Renal pelvis (tissue), 1 donor: ENCODE measurements at regions not wholly inside any gene's neighbourhood (a gene's known extent, or its start where the extent isn't known, plus 50 kb on each side); places are given as distances from the start of the nearest gene placed in this dataset.
"Not testable (repeated sequence)": the region's sequence is repeated elsewhere in the genome, so short reads cannot be mapped to it uniquely, and the experiment has no call there.

Source experiments
- DNase-seq: peaks from one replicate; pipeline ENCODE4 v3.0.0-alpha.2; 2013

DNA sequence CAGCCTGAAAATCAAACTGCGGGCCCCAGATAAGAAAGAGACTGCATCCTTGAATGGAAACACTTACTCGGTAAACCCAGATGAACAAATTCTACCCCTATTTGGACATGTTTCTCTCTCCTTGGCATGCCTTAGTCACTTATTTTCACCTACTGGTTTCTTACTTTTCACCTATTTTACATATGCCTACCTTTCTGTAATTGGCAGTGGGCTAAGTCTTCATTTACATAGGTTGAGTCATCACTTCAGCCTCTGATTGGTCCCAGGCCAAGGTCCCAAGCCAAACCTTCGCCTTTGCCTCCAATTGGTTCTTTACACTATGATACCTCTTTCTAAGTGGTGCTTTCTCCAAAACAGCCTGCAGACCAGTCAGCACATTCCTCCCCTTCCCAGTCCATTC is 111.3 kb downstream of the DYRK2 start:
- no peak for DNase-seq

DNA sequence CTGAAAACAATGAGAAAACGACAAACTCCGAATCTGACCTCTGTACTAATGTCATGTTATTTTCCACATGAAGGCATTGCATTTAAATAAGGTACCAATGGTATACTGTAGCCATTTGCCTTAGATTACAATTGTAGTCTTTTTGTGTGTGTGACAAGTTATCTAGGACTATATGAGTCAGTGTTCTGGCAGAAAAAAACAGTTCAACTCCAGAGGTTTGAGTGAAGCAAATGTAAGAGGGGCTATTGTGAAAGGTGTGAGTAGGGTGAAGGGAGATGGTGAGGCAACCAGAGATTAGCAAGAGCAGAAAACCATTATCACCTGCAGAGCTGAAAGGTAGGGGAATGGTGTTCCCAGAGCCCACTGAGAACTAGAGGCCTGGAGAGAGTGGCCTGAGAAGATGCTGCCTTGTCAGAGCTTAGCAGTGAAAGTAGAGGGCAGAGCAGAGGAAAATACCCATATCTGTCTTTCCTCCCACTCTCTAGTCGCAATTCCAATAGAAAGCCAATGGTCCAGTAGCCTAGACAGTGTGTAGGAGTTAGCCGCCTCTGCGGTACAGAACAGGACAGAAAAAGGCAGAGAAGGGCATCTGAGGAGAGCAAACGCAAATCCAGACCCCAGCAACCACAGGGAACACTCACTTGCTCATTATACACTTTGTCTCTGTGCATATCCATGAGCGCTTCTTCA is 112.2 kb downstream of the DYRK2 start:
- DNase-seq: no peak

DNA sequence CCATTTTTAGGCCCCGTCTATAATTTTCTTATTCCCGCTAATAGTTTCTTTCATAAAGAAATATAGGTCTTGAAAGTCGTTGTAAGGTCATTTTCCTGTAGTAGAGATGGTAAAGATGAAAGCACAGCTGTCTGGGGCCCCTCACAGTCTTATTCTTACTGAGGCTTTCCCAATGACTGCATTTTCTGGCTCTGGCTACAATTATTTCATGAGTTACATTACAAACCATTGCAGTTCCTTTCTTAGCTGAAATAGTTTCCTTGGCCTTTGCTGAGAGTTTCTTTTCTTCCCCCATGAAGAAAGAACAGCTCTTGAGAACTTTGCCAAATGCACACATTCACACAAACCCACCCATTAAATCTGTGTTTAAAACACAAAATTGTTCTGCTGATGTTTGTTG is 113.0 kb downstream of the DYRK2 start:
- DNase-seq: no peak

DNA sequence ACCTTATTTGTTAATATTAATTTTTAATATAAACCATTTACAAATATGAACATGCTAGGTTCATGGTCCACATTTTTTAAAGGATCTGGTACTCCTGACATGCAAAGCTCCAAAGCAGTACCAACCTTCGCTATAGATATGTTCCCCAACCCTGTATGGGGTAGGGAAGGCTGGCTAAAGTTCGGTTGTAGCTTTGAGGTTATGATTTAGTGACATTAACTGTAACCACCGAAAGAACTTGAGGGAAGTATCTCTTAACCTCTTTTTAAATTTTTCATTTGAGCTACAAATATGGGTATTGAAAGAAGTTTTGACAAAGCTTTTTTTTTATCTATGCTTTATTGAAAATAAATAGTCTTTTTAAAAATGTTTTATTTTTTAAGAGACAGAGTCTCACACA is 115.5 kb downstream of the DYRK2 start:
- DNase-seq: no peak

DNA sequence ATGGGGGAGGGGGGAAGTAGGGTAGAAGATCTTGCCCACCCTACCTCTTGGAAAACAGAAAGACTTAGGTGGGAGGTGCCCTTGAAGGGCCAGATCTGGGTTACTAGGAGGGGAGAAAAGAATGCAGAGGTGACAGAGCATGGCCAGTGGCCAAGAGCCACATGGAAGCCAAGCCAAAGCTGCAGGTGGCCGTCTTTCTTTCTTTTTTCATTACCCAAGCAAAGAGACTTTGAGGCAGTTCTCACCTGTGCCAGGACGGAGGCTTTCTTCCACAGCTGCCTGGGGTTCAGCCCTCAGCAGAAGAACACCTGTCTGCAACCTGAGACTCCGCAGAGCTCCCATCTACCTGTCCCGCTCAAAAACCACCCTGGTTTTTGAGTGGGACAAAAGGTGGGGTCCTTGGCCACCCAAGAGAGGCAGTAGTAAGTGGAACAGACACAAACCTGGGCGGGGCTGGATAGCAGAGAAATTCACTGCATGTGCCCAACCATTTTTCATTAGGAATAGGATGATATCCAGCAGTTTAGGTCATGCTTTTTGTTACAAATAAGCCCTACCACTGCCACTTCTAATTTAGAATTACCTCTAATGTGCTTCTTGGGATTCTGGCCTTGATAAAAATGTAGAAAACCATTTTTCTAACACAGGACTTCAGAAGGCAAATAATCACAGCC is 116.5 kb downstream of the DYRK2 start:
- DNase-seq: no peak

DNA sequence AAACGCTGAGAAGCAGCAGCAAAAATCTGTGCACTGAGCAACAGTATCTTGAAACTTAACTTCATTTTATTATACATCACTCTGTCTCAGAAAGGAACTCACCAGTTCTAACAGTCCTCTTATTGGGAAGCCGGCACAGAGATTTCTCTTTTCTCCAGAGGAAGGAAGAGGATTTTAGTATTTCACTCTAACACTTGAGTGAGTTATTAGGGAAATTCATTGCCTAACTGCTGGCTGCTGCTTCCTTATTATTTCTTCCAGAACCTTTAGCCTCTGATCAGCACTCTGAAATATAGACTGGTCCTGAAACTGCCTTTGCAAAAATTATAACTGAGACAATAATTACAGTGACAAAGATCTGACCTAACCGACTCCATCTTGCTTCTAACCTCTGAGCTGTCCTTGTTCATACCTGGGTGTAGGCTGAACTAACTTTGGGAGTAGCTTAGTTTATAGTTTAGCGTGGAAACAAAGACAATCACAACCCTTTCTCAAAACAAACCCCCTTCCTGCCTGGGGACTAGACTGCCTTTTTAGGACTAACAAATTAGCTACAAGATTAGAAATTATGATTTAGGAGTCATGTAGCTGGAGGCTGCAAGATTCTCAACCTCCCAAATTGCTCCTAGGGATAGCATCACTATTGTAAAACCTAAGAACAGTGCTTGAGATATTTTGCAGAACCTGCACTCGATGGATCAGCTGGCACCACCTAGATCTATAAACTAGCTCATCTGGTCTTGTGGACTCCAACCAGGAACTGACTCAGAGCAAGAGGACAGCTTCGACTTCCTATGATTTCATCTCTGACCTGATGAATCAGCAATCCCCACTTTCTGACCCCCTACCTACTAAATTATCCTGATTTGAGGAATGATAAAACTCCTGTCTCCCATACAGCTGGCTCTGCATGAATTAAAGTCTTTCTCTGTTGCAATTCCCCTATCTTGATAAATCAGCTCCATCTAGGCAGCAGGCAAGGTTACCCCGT is 117.5 kb downstream of the DYRK2 start:
- DNase-seq: no peak

DNA sequence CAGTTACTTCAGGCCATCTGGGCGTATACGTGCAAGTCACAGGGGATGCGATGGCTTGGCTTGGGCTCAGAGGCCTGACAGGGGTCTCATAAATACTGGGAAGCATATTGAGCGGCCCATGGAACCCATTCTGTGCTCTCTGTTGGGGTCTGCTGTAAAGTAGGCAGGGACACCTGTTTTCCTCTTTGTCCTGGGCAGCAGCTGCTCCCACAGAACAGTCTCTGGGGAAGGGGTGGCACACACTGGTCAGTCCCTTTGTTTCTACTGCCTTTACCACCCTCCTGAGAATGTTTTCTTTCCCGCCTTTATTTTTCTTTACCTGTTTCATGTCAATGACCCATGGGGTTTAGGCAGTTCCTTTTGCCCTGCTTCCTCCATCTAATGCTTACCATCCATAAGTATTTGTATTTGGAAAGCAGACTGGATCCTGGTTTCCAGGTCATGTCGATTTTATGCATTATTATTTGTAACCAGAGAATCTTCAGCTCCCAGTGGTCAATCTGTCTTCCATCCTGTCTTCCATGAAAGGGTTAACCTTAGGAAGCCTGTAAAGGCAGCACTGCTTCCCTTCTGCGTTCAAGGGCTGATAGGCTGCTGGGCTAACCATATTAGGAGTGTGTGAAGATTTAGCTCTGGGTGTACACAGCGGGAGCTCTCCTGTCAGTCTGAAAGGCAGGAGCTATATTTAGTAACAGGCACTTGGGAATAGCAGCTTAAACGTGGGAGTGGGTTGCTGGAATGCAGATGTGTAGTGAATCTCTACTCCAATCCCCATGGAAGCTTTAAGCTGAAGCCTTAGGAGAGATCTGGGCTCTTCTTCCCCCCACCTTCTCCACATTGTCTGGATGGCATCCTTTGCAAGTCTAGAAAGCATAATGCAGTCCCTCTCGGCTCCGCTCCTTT is 124.0 kb downstream of the DYRK2 start:
- peak; percentile 80 for DNase-seq

DNA sequence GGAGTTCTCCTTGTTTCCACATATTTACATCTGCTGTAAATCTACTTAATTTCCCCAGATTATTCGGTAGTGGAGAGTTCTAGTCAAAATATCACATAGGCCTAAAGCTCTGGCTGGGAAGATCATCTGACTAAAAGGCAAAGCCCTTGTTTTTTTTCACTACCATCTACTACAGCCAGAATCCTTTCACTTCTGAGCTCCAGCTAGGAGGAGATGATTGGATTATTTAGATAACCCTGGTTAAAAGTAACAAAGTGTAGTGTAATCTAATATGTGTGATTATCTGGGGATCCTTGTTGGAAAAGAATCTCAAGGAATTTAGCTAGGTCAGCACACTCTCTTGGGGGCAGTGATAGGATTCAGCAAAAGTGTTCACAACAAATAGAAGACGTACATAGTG is 125.4 kb downstream of the DYRK2 start:
- DNase-seq: no peak

DNA sequence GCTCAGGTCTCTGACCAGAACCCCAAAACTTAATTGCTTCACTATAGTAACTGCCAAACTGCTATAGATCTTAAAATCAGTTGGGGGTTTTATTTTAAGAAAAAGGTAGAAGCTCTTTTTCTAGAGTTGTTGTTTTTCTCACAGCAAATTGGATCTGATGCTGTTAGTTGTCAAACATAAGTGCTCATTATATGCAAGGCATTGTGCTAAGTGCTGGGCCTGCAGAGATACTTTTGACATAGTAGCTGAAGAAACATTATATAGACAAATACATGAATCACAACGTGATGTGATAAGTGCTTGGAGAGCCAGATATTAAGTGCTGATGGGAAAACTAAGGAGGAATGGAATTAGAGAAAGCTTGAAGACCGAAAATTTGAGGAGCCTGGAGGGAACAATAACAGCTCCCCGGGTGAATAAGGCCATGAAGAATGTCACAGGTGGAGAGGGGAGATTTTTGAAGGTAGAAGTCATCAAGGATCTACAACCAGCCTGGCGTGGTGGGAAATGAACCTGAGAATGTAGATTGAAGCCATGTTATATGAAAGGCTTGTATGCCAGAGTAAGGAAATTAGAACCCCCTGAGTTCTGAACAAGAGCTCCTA is 126.5 kb downstream of the DYRK2 start:
- no peak for DNase-seq

DNA sequence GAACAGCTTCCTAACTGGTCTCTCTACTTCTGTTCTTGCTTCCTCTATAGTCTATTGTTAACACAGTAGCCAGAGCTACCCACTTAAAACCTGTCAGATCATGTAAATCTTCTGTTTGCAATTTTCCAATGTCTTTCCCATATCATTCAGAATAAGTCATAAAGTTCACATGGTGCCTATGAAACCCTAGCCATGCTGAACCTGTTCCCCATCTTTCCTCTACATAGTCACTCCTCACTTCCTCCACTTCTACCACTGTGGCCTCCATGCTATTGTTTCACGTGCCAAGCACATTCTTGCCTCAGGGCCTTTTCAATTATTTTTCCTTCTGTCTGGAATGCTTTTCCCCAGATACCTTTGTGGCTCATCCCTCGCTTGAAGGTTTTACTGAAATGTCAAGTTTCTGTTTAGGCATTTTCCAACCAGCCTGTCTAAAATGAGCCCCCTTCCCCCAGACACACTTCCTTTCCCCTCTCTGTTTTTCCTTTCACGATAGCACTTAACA is 132.1 kb downstream of the DYRK2 start:
- DNase-seq: no peak

DNA sequence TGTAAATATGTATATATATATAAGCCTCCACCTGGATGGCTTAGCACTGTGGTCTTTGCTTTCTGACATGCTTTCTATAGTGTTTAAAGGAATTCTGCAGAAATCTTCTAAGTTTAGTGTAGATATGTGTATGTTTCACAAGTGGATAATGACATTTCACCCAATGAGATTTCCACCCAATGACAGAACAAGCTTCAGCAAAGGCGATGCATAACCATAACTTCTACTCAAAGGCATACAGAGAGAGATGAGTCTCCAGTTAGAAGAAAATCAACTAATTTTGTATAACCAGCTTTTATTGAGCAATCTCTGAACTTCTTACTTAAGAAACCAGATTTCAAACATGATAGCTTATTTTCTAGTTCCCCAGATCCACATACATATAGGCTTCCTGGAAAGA is 134.0 kb downstream of the DYRK2 start:
- DNase-seq: no peak

DNA sequence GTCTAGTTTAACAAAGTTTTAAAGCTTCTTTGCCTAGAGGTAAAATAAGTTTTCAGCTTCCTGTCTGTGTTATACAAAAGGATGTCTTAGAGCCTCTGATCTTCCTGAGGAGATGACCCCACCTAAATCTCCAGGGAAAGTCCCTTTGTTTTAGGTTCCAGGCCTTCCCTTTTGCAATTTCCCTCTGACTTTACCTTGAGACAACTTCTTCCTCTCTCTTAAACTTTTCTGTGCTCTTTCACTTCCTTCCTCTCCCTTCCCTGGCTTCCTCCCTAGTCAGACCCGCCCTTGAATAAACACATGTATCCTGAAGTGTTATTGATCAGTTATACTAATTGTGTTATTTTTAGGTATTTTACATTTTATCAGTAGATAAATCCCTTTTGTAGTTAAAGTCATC is 134.8 kb downstream of the DYRK2 start:
- no peak for DNase-seq

DNA sequence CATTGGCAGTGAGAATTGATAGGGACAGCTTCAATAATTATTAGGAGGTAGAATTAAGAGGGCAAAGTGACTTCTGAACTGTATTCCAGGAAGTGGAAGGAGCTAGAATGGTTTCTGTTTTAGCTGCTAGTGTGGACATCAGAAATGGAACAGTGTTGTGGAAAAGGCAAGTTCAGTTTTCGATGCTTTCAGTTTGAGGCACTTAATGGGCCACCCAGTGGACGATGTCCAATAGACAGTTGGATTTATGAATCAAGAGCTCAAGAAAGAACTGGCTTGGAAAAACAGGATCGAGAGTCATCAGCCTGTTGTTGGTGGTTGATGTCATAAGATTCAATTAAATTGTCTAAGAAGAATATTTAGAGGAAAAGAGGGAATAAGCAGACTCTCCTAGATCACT is 136.3 kb downstream of the DYRK2 start:
- no peak for DNase-seq

DNA sequence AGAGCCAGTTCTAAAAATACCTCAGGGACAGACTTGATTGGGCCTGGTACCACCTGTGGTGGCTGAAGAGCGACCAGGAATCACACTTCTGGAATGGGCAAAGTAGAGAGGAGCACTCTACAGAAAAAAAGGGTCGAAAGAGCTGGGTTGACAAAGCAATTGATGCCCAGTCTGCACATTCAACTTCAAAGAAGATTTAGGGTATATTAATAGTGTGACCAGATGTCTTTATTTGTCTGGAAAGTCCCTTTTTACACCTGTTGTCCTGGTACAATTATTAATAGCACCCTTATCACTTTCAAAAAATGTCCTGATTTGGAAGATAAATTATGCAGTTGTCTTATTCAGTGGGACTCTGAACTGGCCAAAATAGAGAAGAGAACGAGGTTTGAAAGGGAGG is 137.5 kb downstream of the DYRK2 start:
- no peak for DNase-seq

DNA sequence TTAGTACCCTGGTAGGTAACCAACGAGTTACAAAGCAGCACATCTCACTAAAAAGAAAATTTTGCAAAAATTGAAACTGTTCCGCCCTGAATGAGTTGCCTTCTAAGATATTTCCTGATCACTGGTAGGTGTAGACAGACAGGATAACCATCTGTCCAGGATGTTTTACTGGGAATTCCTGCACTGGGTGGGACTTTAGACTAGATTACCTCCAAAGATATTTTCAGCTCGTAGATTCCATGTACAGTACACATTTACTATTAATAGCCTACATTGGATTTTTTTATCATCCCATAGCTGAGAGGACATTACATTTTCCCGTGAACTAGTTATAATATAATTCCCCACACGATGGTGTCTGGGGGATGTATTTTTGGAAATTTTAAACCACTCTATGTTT is 139.6 kb downstream of the DYRK2 start:
- no peak for DNase-seq

DNA sequence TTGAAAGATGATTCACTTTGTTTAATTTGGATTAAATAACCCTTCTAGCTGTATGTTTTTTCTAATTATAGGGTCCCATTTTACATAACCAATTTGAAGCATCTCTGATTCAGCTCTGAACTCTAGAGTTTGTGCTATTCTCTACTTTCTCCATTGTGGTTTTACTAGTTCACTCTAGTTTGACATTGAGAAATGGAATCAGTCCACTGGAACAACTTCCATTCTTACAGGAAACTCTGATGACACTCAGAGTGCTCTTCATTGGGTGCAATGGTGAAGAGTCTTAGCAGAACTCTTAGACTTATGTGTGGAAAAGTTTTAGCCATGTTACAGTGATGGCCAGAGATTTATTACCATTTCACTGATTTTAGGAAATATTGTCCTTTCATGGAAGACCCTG is 140.7 kb downstream of the DYRK2 start:
- DNase-seq: no peak

DNA sequence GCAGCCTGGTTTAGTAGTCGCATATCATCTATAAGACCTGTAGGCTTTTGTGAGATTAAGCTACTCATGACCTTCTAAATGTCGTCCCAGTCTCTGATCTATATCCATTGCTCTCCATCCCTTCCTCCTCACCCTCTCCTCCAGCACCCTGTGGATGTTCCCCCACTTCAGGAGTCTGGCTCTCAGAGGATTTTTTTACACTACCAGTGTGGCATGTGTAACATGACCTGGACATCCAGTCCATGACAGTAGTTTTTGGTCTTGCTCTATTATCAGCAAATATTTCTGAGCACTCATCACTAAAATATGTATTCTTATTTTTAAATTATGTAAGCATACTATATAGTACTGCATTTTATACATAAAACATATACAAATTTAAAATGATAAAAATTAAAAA is 142.1 kb downstream of the DYRK2 start:
- no peak for DNase-seq

DNA sequence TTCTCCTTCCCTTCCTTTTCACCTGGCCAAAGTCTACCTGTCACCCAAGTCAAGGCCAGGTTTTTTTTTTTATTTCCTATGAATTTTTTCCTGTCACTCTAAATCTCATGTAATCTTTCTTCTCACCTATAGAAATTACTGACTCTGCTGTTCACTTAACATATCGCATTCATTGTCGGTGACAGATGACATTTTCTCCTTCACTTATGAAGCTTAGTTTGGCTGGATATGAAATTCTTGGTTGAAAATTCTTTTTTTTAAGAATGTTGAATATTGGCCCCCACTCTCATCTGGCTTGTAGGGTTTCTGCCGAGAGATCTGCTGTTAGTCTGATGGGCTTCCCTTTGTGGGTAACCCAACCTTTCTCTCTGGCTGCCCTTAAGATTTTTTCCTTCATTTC is 142.8 kb downstream of the DYRK2 start:
- DNase-seq: not testable (repeated sequence)

DNA sequence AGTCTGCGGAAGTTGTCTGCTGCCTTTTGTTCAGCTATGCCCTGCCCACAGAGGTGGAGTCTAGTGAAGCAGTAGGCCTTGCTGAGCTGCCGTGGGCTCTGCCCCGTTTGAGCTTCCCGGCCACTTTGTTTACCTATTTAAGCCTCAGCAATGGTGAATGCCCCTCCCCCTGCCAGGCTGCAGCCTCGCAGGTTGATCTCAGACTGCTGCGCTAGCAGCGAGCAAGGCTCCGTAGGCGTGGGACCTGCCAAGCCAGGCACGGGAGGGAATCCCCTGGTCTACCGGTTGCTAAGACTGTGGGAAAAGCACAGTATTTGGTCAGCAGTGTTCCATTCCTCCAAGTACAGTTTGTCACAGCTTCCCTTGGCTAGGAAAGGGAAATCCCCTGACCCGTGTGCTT is 143.6 kb downstream of the DYRK2 start:
- no peak for DNase-seq

DNA sequence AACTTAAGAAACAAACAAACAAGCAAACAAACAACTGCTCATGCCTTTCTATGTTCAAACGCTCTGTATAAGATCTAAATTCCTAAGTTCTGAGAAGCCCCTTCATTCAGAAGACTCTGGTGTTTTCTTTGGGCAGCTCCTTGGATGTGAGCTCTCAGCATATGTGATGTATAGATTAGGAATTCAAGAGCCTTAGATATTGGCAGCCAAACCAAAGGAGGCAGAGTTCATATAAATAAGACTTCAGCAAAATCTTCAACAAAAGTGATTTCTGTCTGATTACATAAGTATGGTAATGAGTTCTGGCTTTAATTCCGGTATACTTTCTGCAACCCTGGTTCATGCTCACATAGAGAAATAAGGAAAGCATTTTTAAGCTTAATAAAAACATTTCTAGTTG is 145.6 kb downstream of the DYRK2 start:
- DNase-seq: no peak

DNA sequence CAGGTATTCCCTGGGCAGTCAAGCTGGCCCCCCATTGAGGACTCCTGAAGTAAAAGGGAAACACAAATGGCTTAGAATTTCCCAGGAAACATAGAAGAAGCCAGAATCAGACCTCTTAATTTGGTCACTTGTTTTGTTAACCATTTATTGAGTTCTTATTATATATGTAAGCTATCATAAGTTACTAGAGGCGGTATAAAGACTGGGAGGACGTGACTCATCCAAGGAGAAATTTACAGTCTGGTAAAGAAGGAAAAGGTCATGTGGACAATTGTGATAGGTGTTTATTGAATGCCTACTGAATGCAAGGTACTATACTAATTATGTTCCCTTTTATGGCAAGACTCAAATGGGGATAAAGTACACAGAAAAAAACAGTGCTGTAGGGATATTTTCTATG is 146.7 kb downstream of the DYRK2 start:
- DNase-seq: no peak
